ENCODE measurements at regions not wholly inside any gene's neighbourhood (a gene's known extent, or its start where the extent isn't known, plus 50 kb on each side); places are given as distances from the start of the nearest gene placed in this dataset.

- DNase-seq = no peak
These were observed 89.8 kb downstream of the PTTG1 start for GRCh38 chr5:160511280-160511929.
